Inferior parietal cortex (tissue), 1 donor: ENCODE measurements at regions not wholly inside any gene's neighbourhood (a gene's known extent, or its start where the extent isn't known, plus 50 kb on each side); places are given as distances from the start of the nearest gene placed in this dataset.
"Not testable (repeated sequence)": the region's sequence is repeated elsewhere in the genome, so short reads cannot be mapped to it uniquely, and the experiment has no call there.

Experiments used
- DNase-seq: peaks from one replicate; pipeline ENCODE4 v3.0.0-alpha.2; 2016; ENCODE audit errors: extremely low spot score

DNA sequence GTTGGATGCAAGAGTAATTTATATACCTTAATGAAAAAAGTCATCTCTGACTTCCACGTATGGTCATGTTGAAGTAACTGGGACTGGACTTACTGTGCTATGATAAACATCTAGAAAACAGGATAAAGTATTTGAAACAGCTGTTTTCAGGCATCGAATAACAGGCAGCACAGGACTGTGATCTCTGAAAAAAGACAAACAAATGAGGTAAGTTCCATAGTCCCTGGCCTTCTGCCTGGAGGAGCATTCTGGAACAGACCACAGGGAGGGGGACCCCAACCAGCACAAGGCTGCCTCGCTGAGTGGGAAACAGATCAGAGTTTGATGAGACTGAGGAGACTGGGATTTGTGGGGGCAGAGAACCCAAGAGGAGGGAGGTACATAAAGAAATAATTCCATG lies 89.1 kb upstream of the HABP2 start:
- no peak for DNase-seq

DNA sequence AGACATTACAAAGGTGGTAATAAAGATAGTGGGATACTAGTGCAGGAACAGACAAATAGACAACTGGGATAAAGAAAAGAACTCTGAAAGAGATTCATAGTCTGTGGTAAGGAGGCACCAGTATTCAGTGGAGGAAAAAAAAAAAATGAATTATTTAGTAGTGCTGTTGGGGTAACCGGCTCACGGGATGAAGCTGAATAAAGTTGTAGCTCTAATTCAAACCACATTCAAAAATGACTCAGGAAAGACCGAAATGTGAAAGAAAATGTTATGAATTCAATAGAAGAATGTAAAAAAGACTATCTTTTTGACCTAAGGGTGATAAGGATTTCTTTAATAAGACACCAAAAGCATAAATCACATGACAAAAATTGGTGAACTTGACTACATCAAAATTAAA lies 83.1 kb upstream of the HABP2 start:
- DNase-seq, result no peak

DNA sequence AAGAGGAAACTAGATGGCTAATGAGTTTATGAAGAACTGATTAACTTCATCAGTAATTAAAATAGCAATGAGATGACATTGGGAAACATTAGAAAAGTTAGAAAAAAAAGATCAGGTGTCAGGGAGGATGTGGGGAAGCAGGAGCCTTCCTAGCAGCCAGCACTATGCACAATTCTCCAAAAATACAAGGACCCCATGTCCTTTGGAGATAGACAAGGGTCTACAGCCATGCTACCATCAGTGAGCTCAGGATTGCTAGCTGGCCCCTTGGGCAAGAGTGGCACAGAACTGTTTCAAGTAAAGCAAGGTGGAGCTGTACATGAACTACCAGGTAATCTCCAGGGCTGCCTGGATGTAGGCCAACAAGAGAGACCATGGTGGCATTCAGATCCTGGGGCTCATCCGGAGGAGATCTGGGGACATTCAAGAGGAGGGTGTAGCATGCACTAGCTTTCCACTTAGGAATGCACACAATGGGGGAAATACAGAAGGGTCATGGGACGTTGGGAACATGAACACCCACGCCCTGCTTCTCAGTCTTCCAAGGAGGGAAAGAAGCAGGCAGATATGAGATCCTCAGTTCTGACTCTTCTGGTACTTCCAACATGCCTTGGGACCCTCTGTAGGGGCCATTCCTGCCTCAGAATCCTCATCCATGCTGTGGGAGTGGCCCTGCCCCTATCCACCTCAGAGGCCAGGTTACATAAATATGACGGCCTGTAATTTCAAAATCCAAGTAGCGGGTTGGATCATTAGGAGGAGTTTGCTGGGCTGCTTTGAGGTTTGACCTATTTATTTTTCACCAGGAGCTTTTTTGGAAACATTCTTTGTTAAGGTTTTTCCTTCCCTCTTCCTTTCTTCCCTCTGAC lies 82.2 kb upstream of the HABP2 start:
- no peak for DNase-seq

DNA sequence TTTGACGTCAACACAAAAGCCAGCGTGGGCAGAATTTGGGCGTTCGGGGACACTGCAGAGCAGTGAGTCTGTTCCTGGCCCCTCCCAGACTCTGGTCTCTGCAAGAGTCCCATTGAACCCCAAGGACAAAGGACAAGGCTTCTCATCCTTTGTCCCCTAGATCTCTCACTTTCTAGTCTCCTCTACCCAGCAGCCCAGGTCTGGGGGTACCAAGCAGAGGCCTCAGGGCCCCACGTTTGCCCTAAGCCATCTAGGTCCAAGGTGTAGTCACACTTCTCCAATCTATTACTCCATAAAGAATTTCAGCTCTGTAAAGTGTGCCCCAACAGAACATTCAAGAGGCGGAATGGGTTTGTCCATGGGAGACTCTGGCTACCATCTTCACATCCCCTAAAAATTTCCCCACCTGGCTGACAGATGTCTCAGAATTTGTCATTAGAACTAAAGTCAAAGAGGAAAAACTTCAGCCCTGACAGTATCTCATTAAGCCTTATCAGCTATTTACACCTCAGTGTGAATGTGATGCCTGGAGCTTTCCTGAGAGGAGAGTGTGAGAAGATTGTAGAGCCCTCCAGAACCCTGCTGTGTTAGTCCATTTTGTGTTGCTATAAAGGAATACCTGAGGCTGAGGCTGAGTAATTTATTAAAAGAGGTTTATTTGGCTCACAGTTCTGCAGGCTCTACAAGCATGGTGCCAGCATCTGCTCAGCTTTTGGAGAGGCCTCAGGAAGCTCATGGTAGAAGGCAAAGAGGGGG lies 81.4 kb upstream of the HABP2 start:
- no peak for DNase-seq

DNA sequence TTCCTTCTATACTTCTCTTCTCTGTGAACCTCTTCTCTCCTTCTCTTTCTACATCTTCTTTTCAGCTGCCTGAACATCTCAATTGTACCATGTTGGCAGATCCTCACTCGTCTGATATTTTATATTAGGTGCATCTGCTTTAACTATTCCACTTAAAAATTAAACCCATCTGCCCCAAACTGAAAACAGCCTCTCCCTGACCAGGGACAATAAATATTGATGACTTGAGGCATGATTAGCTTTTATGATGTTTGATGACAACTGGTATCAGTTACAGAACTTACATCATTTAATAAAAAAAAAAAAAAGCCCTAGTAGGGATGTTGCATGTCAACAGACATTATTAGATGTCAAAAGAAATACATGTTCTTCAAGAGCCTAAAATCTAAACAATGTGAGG lies 79.8 kb upstream of the HABP2 start:
- DNase-seq, result no peak

DNA sequence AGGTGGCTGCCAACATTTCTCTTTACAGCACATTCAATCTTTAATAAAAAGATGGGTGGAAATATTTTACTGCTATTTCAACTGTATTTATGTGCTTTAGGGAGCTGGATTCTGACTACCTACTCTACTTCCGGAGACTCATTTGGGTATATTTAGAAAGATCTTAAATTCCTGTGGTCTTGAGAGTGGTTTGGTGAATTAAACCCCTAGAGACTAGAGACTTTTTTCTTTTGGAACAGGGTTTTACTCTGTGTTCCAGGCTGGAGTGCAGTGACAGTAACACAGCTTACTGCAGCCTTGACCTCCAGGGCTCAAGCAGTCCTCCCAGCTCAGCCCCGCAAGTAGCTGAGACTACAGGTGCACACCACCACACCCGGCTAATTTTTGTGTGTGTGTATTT lies 79.0 kb upstream of the HABP2 start:
- no peak for DNase-seq

DNA sequence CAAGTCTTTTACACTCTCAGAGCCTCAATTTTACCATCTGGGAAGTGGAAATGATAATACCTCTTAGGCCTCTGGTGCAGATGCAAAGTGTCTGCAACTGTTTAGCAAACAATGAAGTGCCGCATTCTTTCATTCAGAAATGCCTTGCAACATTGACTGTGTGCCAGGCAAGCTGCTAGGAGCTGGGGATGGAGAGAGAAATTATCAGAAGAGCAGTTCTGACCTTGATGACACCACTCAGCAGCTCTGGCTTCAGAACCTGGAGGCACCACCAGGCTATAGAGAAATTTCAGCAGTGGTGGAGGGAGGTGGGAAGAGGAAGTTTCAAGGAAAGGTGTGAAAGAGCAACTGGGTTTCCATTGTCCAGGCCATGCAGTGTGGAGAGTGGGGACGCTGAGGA lies 78.1 kb upstream of the HABP2 start:
- DNase-seq, result no peak

DNA sequence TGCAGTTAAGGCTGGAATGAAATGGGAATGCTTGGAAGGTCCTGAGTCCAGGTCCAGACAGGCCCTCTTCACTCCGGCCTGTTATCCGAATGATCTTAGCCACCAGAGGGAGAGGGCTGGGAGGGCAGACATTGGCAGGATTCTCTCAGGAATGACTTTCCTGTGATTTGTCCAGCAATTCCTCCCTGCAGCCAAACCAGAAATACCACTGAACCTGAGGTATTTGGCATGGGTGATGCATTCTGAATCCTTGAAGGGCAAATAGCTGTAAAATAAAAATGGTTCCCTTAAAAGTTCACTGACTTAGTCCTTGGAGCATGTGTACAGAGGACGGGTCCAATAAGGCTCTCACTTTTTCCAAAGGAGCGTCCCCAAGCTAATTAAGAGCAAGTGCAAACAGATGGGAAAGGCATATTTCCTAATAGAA lies 77.5 kb upstream of the HABP2 start:
- no peak for DNase-seq

DNA sequence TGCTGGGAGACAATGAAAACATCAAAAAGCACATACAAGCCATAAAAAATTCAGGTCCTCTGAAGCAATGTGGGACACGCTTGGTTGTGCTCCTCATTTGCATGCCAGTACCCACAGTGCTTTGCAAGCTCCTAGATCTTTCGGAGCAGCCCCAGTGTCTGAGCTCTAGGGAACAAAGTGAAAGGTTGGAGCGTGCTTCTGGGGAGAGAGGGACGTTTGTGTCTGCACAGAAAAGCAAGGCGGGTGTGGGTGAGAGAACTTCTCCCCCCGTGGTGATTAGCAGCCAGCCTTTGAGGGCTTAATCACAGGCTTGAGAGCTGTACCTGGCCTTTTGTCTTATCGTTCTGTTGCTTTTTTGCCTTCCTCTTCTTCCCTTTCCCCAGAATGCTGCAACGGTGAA lies 76.7 kb upstream of the HABP2 start:
- no peak for DNase-seq

DNA sequence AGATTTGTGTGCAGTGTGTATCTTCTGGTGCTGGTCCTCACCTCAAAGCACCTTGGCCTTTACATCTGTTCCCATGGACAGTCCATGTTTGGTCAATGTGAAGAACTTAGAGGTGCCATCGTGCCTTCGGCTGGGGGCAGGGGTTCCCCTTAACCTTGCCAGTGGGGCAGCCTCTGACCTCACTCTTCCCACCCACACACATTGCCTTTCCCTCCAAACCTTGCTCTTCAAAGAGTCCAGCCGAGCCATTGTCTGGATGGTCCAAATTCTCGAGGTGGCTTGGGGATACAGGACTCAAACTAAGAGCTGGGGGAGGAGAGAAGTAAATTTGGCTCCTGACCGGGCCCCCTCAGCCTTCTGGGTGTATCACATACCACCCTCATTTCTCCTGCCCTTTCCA lies 76.2 kb upstream of the HABP2 start:
- no peak for DNase-seq

DNA sequence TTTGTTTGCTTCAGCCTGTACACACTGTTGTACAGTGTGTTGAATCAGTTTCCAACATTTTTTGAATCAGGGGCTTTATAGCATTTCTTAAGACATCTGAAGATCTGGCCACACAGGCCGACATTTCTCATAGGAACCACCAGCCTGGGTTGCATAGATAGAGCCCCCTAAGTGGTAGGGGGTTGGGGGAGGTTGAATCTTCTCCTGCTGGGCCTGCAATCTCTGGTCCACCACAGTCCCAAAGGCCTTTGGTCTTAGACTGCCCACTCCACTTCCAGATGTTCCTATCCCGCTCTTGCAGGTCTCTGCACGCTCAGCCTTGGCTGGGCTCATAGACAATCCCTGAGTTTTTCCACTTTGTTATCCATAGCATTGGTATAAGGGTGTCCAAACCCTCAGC lies 75.4 kb upstream of the HABP2 start:
- DNase-seq, result no peak

DNA sequence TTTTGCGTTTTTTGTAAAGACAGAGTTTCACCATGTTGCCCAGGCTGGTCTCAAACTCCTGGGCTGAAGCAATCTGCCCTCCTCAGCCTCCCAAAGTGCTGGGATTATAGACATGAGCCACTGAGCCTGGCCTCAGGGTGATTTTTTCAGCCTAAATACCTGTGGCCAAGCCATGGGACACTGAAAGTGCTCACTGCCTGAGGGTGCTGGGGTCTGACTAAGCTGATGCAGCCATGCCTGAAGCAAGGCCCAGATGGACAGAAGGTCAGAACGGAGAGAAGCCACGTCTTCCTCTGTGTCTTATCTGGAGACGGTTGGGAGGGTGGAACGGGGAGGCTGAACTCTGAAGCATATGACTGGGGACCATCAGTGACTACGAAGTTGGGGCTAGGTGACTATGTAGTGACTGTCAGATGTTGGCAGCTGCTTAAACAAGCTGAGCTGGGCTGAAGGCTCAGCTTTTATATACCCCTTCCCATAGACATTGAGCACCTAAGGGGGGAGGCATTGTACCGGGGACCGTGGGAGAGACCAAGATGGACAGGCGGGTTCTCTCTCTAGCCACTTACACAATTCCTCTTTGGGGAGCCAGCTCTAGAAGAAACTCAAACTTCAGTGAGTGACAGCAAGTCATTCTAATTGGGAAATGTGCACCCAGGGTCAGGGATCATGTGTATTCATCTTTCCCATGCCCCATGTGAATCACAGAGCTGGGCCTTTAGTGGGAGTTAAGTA lies 73.3 kb upstream of the HABP2 start:
- DNase-seq, result no peak

DNA sequence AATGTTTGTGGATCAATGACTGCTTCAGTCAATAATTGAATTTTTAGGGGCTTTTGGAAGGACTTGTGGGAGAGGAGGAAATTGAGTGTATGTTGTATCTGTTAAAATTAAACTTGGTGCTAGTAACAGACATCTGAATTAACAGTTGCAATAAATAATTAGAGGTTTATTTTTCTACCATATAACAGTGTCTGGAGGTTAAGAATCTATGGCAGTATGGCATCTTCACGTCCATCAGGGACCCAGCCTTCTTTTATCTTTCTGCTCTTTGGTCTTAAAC lies 72.8 kb upstream of the HABP2 start:
- no peak for DNase-seq

DNA sequence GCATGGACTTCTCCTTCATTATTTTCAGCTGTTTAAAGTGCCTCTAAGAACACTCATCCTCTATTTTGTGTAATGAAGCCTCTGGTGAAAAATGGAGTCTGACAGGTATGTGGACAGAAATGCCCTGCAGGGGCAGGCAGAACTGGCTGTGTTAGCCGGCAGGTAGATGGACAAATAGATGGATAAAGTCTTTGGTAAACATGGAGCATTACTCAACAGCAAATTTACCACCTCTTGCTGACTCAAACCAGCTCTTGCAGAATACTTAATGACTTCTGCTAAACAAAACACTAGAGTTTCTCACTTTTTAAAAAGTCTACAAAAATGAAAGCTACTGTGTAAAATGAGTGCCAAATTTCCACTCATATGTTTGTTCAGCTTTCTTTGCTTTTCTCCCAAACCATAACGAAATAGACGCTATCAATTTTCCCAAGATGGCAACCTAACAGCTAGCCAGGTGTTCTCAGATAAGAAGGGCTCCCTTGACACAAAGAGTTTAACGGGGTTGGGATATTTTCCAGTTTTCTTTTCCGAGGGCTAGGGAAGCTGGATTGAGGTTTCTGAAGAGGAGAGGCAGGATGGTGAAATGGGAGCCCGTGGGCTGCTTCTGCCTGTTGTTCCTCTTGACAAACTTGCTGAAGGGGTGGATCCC lies 71.9 kb upstream of the HABP2 start:
- no peak for DNase-seq

DNA sequence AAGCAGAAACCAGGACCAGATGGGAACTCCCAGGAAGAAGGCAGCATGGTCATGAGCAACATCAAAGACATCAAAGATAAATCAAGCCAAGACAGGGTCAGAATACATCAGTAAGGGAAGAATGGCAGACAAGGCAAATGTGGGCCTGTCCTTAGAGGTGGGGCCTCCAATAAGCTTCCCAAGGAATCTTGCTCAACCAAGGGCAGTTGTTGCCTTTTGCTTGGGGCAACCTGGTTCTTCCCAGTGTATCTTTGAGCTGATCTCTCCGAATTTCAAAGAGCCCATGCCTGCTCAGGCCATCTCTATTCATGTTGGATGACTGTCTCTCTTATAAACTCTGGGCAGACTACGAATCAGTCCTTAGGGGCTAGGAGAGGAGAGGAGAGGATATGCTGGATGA lies 68.4 kb upstream of the HABP2 start:
- DNase-seq, result no peak

DNA sequence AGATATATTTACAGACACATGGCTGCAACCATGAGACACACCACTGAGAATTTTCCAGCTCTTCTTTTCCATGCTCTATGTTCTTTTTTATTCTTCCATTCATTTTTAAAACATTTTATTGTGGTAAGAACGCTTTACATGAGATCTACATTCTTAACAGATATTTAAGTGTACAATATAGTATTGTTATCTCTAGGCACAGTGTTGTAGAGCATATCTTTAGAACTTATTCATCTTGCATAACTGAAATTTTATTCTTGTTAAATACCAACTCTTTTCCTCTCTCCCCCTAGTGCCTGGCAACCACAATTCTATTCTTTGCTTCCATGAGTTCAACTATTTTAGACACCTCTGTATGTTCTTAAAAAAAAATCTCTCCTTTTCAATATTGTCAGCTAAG lies 67.1 kb upstream of the HABP2 start:
- no peak for DNase-seq

DNA sequence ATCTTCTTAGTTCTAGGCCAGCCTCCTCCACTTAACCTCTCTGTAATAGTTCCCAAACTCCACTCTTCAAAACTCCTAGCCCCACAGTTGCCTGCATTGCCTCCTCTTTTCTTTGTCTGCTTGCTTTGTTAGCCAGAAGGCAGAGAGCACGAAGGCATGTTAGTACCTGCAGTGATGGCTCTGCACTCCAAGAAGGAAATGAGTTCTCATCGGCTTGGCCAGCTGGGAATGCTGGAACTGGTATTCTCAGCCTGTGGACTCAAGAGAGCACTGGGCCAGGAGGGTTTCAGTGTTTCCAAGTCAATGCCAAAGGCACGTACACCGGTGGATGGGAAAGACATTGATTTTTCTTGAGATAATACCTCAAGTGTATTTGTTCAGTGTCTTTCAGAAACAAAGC lies 66.3 kb upstream of the HABP2 start:
- DNase-seq, result no peak

DNA sequence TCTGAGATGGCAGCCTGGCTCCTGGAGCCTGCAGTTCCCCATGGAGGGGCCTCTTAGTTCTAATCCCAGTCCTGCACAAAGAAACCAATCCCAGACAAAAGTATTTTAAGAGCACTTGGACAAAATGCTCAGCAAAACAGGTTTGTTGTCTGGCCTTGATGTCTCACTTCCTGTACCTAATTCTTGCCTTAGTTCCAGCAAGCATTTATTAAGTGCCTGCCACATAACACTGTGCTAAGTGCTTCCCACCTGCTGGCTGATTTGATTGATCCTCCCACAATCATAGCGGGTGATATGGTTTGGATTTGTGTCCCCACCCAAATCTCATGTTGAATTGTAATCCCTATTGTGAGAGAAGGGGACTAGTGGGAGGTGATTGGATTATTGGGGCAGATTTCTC lies 65.7 kb upstream of the HABP2 start:
- DNase-seq, result no peak

DNA sequence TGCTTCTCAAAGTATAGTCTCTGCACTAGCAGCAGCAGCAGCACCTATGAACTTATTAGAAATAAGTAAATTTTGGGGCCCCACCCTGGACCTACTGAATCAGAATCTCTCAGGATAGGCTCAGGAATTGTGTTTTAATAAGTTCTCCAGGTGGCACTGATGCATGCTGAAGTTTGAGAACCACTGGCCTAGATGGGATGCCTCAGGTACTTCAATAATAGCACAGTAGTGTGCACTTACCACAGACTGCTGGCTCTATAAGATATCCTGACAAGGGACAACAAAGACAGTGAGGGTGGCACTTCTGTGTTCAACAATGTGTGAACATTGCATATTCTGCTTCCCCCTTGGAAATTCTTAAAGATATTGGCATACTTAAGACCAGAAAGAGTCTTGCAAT lies 64.7 kb upstream of the HABP2 start:
- no peak for DNase-seq

DNA sequence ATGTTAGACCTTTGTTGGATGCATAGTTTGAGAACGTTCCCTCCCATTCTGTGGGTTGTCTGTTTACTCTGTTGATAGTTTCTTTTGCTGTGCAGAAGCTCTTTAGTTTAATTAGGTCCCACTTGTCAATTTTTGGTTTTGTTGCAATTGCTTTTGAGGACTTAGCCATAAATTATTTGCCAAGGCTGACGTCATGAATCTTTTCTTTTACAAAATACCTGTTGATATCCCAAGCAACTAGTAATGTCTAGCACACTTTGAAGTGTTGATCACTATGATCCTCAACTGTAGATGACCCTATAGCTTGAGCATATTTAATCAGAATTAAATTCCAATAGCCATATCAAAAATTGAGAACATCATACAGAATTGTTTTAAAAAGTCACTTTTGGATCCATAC lies 63.3 kb upstream of the HABP2 start:
- DNase-seq, result not testable (repeated sequence)

DNA sequence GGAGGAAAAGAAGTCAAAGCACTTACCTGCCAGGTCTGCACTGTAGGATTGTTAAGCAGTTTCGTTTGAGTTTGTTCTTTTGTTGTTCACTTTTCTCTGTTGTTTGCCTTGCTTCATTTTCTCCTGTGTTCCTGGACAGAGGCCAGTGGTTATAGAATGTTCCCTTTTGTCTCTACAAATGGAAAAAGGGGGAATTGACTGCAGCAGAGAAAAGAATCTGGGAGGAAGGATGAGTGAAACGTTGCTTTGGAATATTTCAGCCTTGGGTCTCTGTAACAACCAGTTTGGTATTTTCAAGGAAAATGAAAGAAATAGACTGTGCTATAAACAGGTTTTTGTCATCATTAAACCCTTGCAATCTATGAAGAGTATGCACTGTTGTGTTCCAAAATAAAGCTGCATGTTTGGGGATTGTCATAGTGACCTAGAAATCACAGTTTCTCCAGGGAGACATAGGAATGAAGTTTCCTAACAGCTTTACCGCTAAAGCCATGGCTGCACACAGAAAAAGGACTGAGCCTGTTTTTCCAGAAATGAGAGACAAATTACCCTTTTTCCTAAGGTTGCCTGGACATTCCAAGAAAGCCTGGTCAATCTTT lies 60.8 kb upstream of the HABP2 start:
- no peak for DNase-seq

DNA sequence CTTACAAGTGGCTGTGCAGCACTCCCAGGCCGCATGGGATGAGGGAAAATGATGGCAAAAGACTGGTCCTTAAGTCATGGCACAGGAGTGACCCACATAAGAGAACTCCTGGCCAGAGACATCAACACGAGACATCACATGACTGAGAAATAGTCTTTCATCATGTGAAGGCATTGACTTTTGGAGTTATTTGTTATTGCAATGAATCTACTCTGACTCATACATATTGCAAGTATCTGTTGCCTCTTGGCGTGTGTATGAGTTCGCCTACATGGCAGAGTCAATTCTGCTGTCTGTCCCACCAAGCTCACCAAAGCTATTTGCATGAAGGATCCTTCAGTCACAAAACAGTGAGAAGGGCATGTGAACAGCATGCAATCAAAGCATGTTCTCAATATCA lies 59.7 kb upstream of the HABP2 start:
- DNase-seq, result no peak
